NCI-H1048 (cell line): ENCODE measurements at regions not wholly inside any gene's neighbourhood (a gene's known extent, or its start where the extent isn't known, plus 50 kb on each side); places are given as distances from the start of the nearest gene placed in this dataset.

Experiments used
- DNase-seq: peaks from one replicate; lab custom pipeline; 2025; lab: John Stamatoyannopoulos, UW

DNA sequence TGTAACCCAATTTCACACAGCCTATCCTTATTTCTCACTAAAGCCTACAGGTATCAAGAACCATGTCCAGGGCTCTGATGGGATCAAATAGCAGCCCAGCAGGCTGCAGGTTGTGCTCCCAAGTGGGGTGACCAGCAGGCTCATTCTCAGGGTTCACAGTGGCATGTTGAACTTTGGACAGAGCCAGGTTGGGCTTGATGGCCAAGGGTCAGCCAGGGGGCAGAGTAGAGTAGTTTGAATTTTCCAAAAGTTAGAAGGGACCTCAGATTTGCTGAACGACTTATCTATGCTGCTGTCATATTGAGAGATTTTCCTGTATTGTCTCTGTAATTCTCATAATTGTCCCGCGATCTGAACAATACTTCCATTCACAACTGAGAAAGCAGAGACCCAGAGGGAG lies 310.8 kb upstream of the BOD1L1 start:
- no peak for DNase-seq

DNA sequence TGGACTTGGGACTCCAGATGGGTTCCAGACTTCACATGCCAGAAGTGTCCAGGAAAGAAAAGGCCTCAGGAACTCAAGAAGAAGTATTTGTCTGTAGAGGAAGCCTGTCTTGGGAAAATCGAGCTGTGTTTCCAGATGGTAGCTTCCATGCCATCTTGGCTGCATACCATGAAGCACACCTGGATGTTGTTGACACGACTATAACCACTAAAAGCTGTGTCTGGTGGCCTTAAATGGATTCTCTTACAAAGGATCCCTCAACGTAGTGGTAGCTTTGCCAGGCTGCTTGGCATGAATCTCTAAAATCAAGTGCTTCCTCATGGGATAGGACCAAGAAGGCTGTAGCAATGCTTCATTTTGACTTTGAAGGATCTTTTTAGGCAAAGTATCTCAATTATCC lies 313.4 kb upstream of the BOD1L1 start:
- no peak for DNase-seq

DNA sequence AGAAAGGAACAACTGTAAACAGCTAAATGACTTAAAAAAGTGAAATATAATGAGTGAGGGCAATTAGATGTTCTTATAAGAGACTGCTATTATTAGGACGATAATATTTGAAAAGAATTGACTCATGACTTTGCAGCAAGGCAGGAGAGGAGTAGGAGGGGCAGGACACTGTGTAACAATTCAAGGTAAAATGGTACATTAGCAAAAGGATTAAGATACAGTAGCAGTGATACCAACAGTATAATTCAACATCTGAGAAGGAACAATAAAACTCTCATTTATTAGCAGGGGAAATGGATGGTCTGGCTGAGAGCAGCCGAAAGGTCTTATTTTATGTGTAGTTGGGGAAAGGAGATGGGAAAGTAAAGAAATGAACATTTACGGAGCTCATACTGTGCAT lies 315.5 kb upstream of the BOD1L1 start:
- DNase-seq, result no peak

DNA sequence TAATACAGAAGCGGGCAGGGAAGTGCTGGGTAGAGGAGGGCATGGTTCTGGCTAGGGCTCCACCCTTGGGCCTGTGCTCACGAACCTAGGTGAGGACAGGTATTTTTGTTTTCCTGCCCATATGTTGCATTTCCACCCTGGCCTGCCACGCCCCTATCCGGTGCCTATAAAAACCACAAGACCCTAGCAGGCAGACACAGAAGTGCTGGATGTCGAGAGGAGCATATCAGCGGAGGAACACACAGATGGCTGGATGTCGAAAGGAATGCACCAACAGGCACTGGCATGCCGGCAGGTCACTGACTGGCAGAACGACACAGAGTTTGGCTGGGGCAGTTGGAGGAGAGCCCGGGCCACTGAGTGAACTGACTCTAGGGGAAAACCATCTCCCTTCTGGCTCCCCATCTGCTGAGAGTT lies 316.6 kb upstream of the BOD1L1 start:
- DNase-seq, result no peak

DNA sequence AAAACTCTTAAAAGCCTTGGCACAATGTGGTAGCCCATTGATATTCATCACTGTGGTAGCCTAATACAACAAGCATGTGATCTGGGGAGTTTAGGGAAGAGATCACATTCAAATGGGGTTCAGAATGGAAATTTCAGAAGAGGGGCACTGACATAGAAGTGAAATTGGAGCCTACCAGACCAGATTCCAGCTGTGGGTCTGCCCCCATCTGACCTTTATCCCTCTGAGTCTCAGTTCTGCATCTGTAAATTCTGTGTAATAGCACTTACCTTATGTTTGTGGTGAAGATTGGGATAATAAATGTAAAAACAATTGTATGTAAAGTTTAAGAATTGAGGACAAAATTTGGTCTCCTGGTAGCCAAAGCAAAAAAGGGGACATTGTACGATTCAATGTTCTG lies 320.4 kb upstream of the BOD1L1 start:
- DNase-seq, result no peak

DNA sequence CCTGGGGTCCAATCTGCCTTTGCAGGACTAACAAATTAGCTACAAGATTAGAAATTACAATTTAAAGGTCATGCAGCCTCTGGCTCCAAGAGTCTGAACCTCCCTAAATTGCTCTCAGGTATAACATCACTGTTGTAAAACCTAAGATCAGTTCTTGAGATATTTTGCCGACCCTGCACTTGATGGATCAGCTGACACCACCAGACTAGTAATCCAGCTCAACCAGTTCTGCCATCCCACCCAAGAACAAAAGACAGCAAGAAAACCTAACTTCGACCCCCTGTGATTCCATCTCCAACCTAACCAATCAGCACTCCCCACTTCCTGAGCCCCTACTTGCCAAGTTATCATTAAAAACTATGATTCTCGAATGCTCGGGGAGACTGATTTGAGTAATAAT lies 323.0 kb upstream of the BOD1L1 start:
- no peak for DNase-seq

DNA sequence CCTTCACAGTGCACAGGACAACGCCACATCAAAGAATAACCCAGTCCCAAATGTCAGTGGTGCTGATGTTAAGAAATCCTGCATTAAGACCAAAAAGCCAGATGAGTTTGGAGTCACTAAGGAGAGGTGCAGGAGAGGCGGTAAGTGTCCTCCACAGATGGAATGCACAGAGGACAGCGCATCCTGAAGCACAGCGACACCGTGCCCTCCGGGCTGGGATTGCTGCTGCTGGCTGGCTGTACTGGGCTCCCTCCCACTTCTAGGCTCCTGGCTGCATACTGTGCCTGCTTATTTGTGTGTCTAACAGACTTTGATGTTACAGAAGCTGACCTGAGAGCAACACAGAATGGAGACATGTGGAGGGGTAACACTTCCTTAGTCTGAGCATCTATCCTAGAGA lies 325.6 kb upstream of the BOD1L1 start:
- no peak for DNase-seq

DNA sequence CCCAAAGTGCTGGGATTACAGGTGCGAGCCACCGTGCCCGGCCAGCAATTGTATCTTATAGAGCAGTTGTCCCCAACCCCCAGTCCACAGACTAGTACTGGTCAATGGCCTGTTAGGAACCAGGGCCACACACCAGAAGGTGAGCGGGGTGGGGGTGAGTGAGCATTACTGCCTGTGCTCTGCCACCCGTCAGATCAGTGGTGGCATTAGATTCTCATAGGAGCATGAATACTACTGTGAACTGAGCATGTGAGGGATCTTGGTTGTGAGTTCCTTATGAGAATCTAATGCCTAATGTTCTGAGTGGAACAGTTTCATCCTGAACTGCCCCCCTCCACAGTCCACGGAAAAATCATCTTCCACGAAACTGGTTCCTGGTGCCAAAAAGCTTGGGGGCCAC lies 328.0 kb upstream of the BOD1L1 start:
- DNase-seq, result no peak

DNA sequence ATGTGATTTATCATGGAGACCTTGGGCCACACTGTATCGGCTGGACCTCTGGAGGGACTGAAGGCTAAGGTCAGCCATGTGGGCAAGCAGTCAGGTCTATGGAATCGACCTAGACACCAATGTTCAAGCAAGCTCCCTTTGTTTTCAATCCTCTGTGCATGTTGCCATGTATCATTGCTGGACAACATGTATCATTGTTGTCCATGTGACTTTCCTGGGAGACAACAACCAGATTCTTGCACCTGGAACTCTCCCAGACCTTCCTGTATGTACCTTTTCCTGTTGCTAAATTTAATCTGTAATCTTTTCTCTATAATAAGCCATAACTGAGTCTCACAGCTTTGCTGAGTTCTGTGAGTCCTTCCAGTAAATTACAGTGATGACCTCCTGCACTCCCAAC lies 329.4 kb upstream of the BOD1L1 start:
- no peak for DNase-seq

DNA sequence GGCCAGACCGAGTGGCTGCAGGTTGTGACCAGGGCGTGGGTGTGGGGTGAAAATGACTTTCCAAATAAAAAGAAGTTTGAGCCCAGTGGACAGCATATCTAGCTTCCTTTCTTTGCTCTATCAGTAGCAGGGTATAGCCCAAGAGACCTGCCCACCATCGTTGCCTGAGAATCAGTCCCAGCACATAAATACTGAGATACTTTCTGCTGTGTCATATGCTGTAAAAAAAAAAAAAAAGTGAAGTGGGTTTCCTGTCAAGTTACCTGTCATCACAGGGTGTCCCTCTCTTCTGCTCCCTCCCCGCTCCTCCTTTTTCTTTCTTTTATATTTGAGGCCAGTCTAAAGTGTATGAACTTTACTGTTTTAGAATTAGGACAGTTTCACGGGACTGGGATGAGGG lies 330.3 kb upstream of the BOD1L1 start:
- no peak for DNase-seq

DNA sequence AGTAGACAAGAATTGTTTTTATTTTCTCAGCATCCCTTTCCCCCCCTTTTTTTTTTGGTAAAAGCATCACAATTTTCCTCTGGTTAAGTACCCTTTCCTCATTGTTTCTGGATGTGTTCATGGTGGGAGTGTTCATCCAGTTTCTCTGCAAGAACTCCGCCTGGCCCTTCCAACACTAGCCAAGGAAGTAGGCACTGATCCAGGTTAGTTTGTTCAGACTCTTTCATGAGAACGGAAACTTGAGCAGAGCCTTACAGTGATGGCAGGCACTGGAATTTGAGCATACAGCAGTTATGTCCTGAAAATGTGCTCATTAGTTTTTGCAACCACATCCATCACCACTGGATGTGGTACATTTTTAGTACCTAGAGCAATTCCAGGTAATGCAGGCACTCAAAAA lies 336.1 kb upstream of the BOD1L1 start:
- DNase-seq, result no peak

DNA sequence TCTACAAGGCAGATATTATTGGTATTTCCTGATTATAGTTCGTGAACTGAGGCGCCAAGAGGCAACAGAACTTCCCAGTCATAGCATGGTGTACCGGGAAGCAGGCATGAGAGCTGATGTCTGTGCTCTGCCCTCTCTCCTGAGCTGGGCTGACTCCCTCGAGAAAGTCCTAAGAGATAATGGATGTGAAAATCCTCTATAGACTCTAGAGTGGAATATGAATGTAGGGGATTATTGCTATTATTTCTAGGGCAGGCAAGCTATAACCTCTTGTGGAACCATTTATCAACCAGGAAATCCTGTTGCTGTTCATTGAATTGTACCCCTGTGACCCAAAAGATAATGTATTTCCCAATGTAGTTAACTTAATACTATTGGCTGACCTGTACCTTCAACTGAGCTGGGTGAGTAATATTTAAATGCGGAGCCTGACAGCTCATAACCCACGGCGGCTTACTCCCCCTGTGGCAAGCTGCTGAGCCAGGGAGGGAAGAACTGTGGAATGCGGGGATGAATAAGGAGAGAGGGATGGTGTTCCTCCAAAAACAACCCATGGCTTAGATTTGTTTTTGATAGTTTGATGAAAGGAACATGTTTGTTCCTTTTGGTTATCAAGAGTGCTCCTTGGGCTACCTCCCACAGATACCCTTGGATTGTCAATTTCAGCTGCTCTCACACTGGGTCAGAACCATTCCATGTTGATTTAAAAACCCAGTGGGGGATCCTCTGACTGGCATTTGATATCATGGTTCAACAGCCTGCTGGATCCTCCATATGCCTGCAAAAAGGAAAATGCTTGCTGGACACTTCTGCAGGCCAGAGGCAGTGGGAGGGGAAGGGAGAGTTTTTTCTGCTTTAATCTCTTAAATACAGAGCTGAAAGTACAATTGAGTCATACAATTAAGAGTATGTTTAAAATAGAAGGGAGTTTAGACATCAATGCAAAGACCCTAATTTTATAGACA lies 339.0 kb upstream of the BOD1L1 start:
- DNase-seq, result no peak

DNA sequence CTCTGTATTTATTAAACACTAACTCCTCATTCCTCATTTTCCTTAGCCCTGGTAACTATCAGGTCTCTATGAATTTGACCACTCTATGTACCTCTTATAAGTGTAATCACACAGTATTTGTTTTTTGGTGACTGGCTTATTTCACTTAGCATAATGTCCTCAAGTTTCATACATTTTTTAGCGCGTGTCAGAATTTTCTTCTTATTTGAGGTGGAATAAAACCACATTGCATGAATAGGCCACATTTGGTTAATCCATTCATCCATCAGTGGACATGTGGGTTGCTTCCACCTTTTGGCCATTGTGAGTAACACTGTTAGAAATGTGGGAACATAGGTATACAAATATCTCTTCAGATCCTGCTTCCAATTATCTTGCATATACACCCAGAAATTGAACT lies 341.2 kb upstream of the BOD1L1 start:
- no peak for DNase-seq

DNA sequence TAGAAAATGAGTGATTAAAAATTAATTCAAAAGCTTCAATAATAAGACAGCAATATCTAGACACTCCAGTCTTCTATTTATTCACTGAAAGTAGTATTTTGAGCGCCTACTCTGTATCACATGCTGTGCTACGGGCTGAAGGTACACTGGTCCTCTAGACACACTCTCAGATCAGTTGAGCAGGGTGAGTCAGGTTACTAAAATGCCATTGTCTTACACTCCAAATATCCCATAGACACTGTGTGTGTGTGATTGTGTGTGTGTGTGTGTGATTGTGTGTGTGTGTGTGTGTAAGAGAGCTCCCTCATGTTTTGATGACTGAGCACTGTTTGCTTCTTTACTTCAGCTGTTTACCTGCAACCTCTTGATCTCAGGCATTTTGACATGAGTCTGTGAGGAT lies 342.8 kb upstream of the BOD1L1 start:
- DNase-seq, result no peak

DNA sequence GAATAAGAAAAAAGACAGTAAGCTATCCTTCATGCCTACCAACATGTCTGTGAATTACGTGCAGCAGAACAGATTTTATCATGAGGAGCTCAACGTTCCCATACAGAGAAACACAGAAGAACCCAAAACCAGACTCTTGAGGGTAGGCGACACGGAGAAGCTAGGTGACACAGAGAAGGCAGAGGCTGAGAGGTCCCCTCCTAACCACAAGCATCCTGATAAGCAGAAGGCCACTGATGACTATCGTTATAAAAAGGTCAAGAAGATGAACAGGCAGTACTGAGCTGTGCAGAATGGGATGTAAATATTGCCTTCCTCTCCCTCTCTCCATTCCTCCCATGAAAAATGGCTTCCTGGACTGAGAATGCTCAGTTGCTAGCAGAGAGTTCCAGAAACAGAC lies 350.2 kb upstream of the BOD1L1 start:
- no peak for DNase-seq

DNA sequence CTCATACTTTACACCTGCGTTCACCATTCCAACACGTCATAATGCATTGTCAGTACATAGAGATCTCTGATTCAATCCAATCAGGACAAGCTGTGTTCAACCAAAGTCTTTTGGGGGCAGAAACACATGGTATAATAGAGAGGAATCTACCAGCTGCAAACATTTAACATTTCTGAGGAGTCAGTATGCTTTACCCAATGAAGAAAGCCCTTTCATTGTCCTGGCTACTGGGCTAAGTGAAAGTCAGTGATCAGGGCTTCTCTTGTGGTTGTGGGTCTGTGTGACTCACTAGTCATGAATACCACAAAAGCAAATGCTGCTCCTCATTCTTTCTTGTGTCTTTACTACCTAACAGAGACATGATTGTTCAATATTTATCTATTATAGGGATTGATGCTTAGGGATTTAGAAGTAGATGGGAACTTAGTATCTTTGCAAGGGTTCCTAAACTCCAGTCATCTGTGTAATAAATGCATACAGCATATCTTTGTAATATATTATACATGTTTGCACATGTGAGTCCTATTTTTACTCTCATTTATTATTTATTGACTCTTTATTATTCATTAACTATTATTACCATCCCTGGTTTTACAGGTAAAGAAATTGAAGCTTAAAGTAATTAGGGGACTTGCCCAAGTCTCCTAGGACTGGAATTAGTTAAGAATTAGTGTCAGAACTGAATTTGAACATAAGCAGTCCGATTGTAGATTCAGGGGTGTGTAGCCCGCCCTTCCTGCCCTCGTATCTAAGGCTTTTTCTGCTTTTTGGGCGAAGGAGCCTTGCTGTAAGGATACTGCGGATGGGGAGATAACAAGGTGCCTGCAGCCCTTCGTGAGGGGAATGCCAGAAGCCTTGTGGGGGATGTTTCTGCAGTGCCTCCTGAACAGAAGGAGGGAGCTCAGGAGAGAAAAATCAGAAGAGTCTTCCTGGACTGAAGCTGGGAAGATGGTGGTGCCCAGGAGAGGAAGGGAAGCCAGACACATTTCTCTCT lies 353.1 kb upstream of the BOD1L1 start:
- DNase-seq, result no peak

DNA sequence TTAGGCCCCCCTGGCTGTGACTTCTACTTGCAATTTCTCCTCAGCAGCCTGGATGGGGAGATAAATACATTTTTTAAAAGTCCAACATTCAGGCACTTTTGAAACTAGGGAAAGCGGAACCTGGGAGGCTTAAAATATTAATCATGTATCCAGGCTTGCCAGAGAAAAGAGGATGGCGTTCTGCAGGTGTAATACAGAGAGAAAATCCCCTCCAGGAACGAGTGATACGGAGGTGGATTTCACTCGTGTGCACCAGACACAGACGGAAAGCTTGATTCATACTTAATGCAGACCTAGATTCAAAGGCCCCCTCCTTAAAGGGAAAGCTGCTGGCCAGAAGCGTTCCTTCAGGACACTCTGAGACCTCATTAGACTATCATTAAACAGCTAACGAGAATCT lies 354.0 kb upstream of the BOD1L1 start:
- no peak for DNase-seq

DNA sequence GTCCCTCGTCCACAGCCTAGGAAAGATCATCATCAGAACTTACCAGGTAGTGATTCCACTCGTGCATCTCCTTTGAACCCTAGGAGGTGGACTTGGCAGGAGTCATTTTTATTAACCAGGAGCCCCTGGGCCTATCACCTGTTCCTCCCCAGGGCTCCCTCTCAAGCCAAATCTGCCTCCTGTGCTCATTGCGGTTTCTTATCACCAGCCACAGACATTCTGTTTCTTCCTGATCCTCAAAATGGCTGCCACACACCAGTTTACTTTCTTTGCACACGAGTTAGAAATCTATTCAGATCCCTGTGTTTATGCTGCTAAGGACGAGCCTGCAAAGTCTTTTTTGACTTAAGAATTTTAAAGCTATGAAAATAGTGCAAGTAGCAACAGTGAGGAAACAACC lies 354.5 kb upstream of the BOD1L1 start:
- DNase-seq, result no peak

DNA sequence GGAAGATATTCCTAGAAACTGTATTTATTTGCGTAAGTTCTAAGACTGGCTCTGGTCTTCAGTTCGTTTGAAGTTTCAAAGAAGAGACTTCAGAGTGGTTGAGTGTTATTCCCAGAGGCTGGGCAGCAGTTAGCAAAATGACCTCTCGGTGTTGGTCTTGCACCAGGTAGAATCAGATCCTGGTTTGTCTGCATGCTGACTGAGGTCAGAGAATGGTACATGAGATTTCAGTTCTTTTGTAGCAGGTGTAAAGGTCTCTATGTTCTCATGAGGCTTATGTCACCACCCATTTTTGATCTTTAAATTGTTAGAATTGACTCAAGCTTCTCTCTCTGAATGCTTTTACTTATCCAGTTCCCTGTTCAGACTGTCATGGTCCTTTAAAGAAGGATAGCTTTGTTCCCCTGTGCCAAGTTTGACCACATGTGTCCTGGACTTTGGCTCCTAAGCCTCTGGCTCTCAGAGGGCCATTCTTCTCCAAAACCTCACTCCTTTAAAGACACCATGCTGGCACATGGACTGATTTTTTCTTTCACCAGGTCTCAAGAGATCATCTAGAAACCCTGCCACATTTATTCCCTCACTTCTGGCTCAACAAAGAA lies 355.8 kb upstream of the BOD1L1 start:
- DNase-seq, result no peak

DNA sequence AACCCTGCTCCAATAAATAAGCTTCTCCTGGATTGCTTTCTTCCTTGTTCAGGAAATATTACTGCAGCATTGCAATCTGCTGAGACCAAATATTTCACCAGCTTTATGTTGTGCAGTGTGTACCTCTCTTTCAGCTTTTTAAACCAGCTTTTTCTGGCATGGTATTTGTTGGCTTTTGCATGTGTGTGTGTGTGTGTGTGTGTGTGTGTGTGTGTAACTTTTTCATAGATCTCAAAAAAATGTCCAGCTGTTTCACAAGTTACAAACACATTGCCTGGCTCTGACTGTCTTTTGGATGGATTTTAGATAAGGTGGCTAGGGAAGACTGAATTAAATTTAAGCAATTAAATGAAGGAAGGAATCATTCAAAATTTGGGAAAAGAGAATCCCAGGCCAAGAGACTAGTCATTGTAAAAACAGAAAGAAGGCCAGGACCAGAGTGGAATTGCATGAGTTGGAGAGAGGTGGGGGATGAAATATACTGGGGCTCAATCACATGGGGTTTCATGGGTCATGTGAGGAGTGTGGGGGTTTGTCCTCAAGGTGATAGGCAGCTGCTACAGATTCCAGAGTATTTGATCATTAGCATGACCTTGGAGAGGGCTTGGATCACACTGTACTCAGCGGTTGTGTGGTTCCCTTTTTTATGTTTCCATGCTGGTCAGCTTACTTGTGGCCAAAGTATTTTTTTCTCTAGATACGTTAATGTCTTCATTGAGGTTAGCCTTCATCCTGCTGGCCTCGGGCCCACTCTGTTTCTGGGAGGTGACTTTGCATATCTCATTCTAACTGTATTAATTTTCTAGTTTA lies 357.7 kb upstream of the BOD1L1 start:
- no peak for DNase-seq

DNA sequence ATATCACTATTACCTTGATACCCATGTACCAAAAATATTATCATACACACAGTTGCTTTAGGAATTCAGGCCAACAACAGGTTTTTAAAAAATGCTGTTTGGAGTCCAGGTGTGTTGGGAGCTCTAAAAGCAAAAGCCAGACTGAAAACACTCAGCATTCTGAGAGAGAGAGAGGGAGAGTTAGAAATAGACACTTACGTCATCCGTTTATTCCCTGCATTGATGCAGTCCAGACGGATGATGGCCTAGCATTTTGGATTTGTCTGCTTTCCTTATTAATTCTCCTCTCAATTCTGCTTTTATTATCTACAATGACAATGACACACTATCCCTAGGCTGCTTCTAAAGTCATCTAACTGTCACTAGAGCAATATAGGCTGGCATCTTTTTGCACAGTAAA lies 358.3 kb upstream of the BOD1L1 start:
- no peak for DNase-seq

DNA sequence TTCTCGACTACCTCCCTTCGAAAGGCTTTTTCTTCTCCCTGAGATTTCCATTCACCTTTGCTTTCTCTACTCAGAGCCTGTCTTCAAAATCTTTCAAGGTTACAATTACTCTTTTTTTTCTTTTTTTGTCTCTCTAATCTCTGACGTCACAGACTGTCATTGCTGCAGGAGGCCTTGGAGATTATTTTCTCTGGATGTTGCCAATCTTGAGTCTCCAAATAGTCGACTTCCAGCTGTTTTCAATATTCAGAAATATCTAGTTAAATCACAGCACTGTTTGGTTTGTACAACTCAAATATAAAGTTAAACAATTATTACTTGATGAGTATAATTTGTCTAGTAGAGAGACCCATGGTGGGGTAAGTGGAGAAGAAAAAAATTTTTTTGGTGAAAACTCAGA lies 359.0 kb upstream of the BOD1L1 start:
- no peak for DNase-seq
